HCT116 (cell line): ENCODE measurements at regions not wholly inside any gene's neighbourhood (a gene's known extent, or its start where the extent isn't known, plus 50 kb on each side); places are given as distances from the start of the nearest gene placed in this dataset.

ENCODE experiments used
- ATAC-seq: fragments of 200-7000 bp; cut with Tn5 transposase; 2 replicates; pipeline ENCODE4 v1.9.1; 2020; ENCODE audit warnings: mild to moderate bottlenecking, moderate library complexity
- BruUV-seq: library from RNA; stranded (reverse); fragments of 400-500 nt; replicated peaks from 2 replicates; lab custom pipeline; 2021; lab: Mats Ljungman, UMichigan
- CTCF ChIA-PET: fragments of 300-600 bp; sonication (Branson Sonifier 250); formaldehyde crosslinking; loops from one replicate; lab custom pipeline; 2021; ENCODE audit warnings: antibody characterized with exemption; lab: Charles Lee
- POLR2A ChIA-PET: fragments of 300-600, 350-600 bp; sonication (Branson Sonifier 250); formaldehyde crosslinking; loops from one replicate; lab custom pipeline; 2021; ENCODE audit warnings: antibody characterized with exemption; lab: Charles Lee
- RAD21 ChIA-PET, 2 experiments: fragments of 300-600 bp; sonication (Branson Sonifier 250); formaldehyde crosslinking; loops; one replicate each; lab custom pipeline; 2023; ENCODE audit warnings: low total read pairs in 2 of 2; ENCODE audit not compliant: uncharacterized antibody in 2 of 2, unreplicated experiment in 2 of 2, low non-redundant PET in 1 of 2; lab: Charles Lee
- DNase-seq: peaks from one replicate; pipeline ENCODE4 v3.0.0-alpha.2; 2010; ENCODE audit warnings: low read depth, low spot score
- H2AFZ ChIP-seq: fragments of 200-600 bp; shearing (Covaris generic), sonication (generic); 2 replicates; pipeline ENCODE4 v1.6.1; 2017; ENCODE audit warnings: low read depth, mixed run types, mixed read lengths, antibody characterized with exemption, low read length; ENCODE audit not compliant: poor library complexity, severe bottlenecking
- H3K27ac ChIP-seq: 2 replicates; pipeline ENCODE4 v1.5.1; 2012; ENCODE audit warnings: low read depth, low read length
- H3K27me3 ChIP-seq: fragments of 200-600 bp; sonication (generic); 2 replicates; pipeline ENCODE4 v1.6.1; 2016; ENCODE audit warnings: mixed run types, low read length, mixed read lengths; ENCODE audit not compliant: insufficient read depth
- H3K36me3 ChIP-seq, 2 experiments: fragments of 200-500 bp in 1 of 2; fragments of 200-600 bp in 1 of 2; sonication (Bioruptor generic) in 1 of 2; sonication (generic) in 1 of 2; 2 replicates each; pipeline versions ENCODE4 v1.5.1 to v1.6.1; 2014 to 2016; ENCODE audit warnings: low read length in 2 of 2, inconsistent platforms in 1 of 2, mixed read lengths in 1 of 2, mixed run types in 1 of 2; ENCODE audit not compliant: insufficient read depth in 2 of 2, control insufficient read depth in 1 of 2
- H3K4me1 ChIP-seq, 2 experiments: fragments of 200-600 bp in 1 of 2; sonication (generic) in 1 of 2; 2 replicates each; pipeline versions ENCODE4 v1.5.1 to v1.6.1; 2012 to 2017; ENCODE audit warnings: low read length in 2 of 2, inconsistent platforms in 1 of 2, mild to moderate bottlenecking in 1 of 2, mixed read lengths in 1 of 2, mixed run types in 1 of 2, moderate library complexity in 1 of 2; ENCODE audit not compliant: insufficient read depth in 2 of 2, control insufficient read depth in 1 of 2
- H3K4me2 ChIP-seq: fragments of 200-600 bp; sonication (generic); 2 replicates; pipeline ENCODE4 v1.6.1; 2017; ENCODE audit warnings: mixed run types, low read length, mixed read lengths
- H3K4me3 ChIP-seq, 2 experiments: fragments of 200-600 bp in 1 of 2; sonication (generic) in 1 of 2; replicated peaks in 1 of 2; 2 replicates each; pipeline ENCODE4 v1.5.1; 2011 to 2016; ENCODE audit warnings: low read length in 2 of 2, control low read depth in 1 of 2, low read depth in 1 of 2, mild to moderate bottlenecking in 1 of 2, mixed read lengths in 1 of 2, mixed run types in 1 of 2
- H3K79me2 ChIP-seq: fragments of 200-600 bp; sonication (generic); 2 replicates; pipeline ENCODE4 v1.6.1; 2017; ENCODE audit warnings: mild to moderate bottlenecking, mixed run types, low read length, moderate library complexity, mixed read lengths; ENCODE audit not compliant: insufficient read depth
- H3K9ac ChIP-seq: fragments of 200-600 bp; sonication (generic); 2 replicates; pipeline ENCODE4 v1.6.1; 2016; ENCODE audit warnings: low read length, mixed read lengths
- H3K9me2 ChIP-seq: fragments of 200-600 bp; sonication (generic), shearing (Covaris generic); 2 replicates; pipeline ENCODE4 v1.6.1; 2017; ENCODE audit warnings: mixed run types, mild to moderate bottlenecking, moderate library complexity; ENCODE audit not compliant: insufficient read depth
- H3K9me3 ChIP-seq, 2 experiments: fragments of 200-500 bp in 1 of 2; fragments of 200-600 bp in 1 of 2; sonication (Bioruptor generic) in 1 of 2; sonication (generic) in 1 of 2; 2 replicates each; pipeline ENCODE4 v1.6.1; 2014 to 2017; ENCODE audit warnings: low read length in 2 of 2, mixed read lengths in 2 of 2, inconsistent platforms in 1 of 2, low read depth in 1 of 2, mild to moderate bottlenecking in 1 of 2, mixed run types in 1 of 2, moderate library complexity in 1 of 2; ENCODE audit not compliant: control insufficient read depth in 1 of 2, insufficient read depth in 1 of 2
- H4K20me1 ChIP-seq: fragments of 200-600 bp; sonication (generic), shearing (Covaris generic); 2 replicates; pipeline ENCODE4 v1.6.1; 2017; ENCODE audit warnings: mixed run types, mild to moderate bottlenecking, moderate library complexity; ENCODE audit not compliant: insufficient read depth
- ATF3 ChIP-seq: IDR thresholded peaks from 2 replicates; pipeline ENCODE4 v1.6.1; 2012
- CTCF ChIP-seq, 3 experiments: fragments of 200-600 bp in 1 of 3; sonication (generic) in 1 of 3; IDR thresholded peaks in 2 of 3; conservative IDR thresholded peaks in 1 of 3; 2 replicates each; pipeline ENCODE4 v1.5.1; 2012 to 2017; ENCODE audit warnings: low read depth in 2 of 3, low read length in 2 of 3, antibody characterized with exemption in 1 of 3, borderline replicate concordance in 1 of 3, control low read depth in 1 of 3, mild to moderate bottlenecking in 1 of 3, mixed read lengths in 1 of 3, mixed run types in 1 of 3, moderate library complexity in 1 of 3; ENCODE audit not compliant: insufficient read depth in 1 of 3
- EGR1 ChIP-seq: IDR thresholded peaks from 2 replicates; pipeline ENCODE4 v1.6.1; 2012; ENCODE audit warnings: low read depth
- ELF1 ChIP-seq: IDR thresholded peaks from 2 replicates; pipeline ENCODE4 v1.6.1; 2012; ENCODE audit warnings: low read depth, borderline replicate concordance
- EZH2 ChIP-seq: fragments of 200-600 bp; sonication (generic); IDR thresholded peaks from 2 replicates; pipeline ENCODE4 v1.6.1; 2017; ENCODE audit warnings: antibody characterized with exemption, mixed run types
- EZH2phosphoT487 ChIP-seq: fragments of 200-600 bp; IDR thresholded peaks from 2 replicates; pipeline ENCODE4 v1.6.1; 2018; ENCODE audit warnings: antibody characterized with exemption, borderline replicate concordance
- JUND ChIP-seq: IDR thresholded peaks from 2 replicates; pipeline ENCODE4 v1.6.1; 2012
- RAD21 ChIP-seq: IDR thresholded peaks from 2 replicates; pipeline ENCODE4 v1.6.1; 2012; ENCODE audit warnings: low read depth, mild to moderate bottlenecking
- SP1 ChIP-seq: IDR thresholded peaks from 2 replicates; pipeline ENCODE4 v1.6.1; 2012; ENCODE audit warnings: low read depth
- SRF ChIP-seq: IDR thresholded peaks from 2 replicates; pipeline ENCODE4 v1.6.1; 2012; ENCODE audit warnings: low read depth
- YY1 ChIP-seq: IDR thresholded peaks from 2 replicates; pipeline ENCODE4 v1.6.1; 2011; ENCODE audit warnings: low read length, low read depth, moderate library complexity, mild to moderate bottlenecking; ENCODE audit not compliant: insufficient replicate concordance; ENCODE audit errors: extremely low read depth
- intact Hi-C: fragments of 100-400 bp; cut with micrococcal nuclease; formaldehyde crosslinking; loops from 2 replicates; pipeline ENCODE4 v1.10.0; 2022

DNA sequence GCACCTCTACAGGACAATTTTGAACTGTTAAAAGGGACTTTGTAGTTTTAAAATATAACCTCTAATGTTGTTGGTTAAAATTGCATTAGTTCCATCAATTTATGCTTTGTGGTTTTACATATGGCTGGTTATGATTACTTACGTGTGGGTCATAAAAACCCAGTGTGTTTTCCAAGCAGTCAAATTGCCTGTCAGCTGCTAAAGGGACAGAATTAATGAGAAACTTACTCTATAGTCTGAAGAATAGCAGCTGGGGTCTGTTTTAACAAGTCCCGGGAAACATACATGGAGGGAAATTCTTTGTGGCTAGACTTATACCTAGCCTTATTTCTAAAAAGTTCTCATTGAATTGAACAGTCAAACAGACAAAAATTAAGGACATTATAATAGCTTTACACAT lies 820.9 kb upstream of the ADGRL4 start:
- DNase-seq (no peak), ATAC-seq (no peak)
- ChIA-PET POLR2A (no interaction called here), RAD21 (no interaction called here), CTCF (no interaction called here)
- Histone ChIP-seq H3K36me3 (no peaks in the 10 kb centered on the region), H4K20me1 (no peaks in the 10 kb centered on the region), H3K4me2 (no peak overlapping the region), H3K9me2 (no peaks in the 10 kb centered on the region), H3K4me3 (no peak overlapping the region), H3K4me1 (no peaks in the 10 kb centered on the region), H3K9ac (no peak overlapping the region), H3K27ac (no peak overlapping the region), H2AFZ (no peak overlapping the region), H3K79me2 (no peaks in the 10 kb centered on the region), H3K27me3 (no peaks in the 10 kb centered on the region), H3K9me3 (no peaks in the 10 kb centered on the region)
- intact Hi-C loops, result no loop called here
- TF ChIP-seq ELF1 (no peak), EZH2phosphoT487 (no peak), EGR1 (no peak)
- no TSS peak for BruUV-seq

GRCh38 chr1:79825551-79825950 lies 819.0 kb upstream of the ADGRL4 start:
- intact Hi-C loops, result no loop called here
- DNase-seq, result no peak
- no peak overlapping the region for H3K9ac ChIP-seq
- TF ChIP-seq CTCF (IDR thresholded peaks at IDR 0.05 in 2 of 3, conservative IDR thresholded peaks at IDR 0.05 in 1 of 3; ENCODE audit: borderline replicate concordance in 1 of 3, insufficient read depth in 1 of 3, low read depth in 2 of 3, low read length in 2 of 3), result no peak
- TF ChIP-seq EZH2, result no peak
- TF ChIP-seq ELF1, result no peak
- TF ChIP-seq SRF, result no peak
- TF ChIP-seq YY1, result no peak
- TF ChIP-seq ATF3, result no peak
- TF ChIP-seq SP1, result no peak
- no peak for TF ChIP-seq JUND
- no peak for TF ChIP-seq RAD21
- H2AFZ ChIP-seq, result no peak overlapping the region
- CTCF ChIA-PET, result no interaction called here
- H3K9me2 ChIP-seq, result no peaks in the 10 kb centered on the region
- no peak overlapping the region for H3K27ac ChIP-seq
- H3K27me3 ChIP-seq, result no peaks in the 10 kb centered on the region
- POLR2A ChIA-PET, result no interaction called here
- BruUV-seq, result no TSS peak
- RAD21 ChIA-PET, result no interaction called here
- 0 out of 4 replicates have a peak, but pooled peaks cover 0 to 3% of the 10 kb centered on the region in 2 experiments for H3K9me3 ChIP-seq
- H3K79me2 ChIP-seq, result no peaks in the 10 kb centered on the region
- H4K20me1 ChIP-seq, result no peaks in the 10 kb centered on the region
- H3K36me3 ChIP-seq, result no peaks in the 10 kb centered on the region
- H3K4me1 ChIP-seq, result no peaks in the 10 kb centered on the region
- H3K4me2 ChIP-seq, result no peak overlapping the region
- ATAC-seq, result no peak
- no peak overlapping the region for H3K4me3 ChIP-seq
